HUES64 (cell line): ENCODE measurements at regions not wholly inside any gene's neighbourhood (a gene's known extent, or its start where the extent isn't known, plus 50 kb on each side); places are given as distances from the start of the nearest gene placed in this dataset.
"Not testable (repeated sequence)": the region's sequence is repeated elsewhere in the genome, so short reads cannot be mapped to it uniquely, and the experiment has no call there.

Source experiments
- H3K27ac ChIP-seq: 2 replicates; pipeline ENCODE4 v1.7.0; 2013; ENCODE audit warnings: low read depth, low read length, inconsistent platforms
- H3K27me3 ChIP-seq: 2 replicates; pipeline ENCODE4 v1.6.1; 2013; ENCODE audit warnings: mild to moderate bottlenecking, low read length; ENCODE audit not compliant: insufficient read depth
- H3K36me3 ChIP-seq: 2 replicates; pipeline ENCODE4 v1.6.1; 2013; ENCODE audit warnings: mild to moderate bottlenecking, low read length; ENCODE audit not compliant: insufficient read depth
- H3K4me1 ChIP-seq: 2 replicates; pipeline ENCODE4 v1.6.1; 2013; ENCODE audit warnings: mild to moderate bottlenecking, low read length, moderate library complexity; ENCODE audit not compliant: insufficient read depth
- H3K4me3 ChIP-seq: 2 replicates; pipeline ENCODE4 v1.5.1; 2013; ENCODE audit warnings: mild to moderate bottlenecking, low read length, moderate library complexity
- H3K9ac ChIP-seq: 2 replicates; pipeline ENCODE4 v1.6.1; 2013; ENCODE audit warnings: mild to moderate bottlenecking, low read depth, low read length
- H3K9me3 ChIP-seq: 2 replicates; pipeline ENCODE4 v1.6.1; 2013; ENCODE audit warnings: low read depth, low read length; ENCODE audit not compliant: insufficient read depth
- WGBS: fragments of 150-250, 120-280 bp; methylation state at CpG from one replicate; pipeline ENCODE4 v1.1.7; 2013; ENCODE audit warnings: missing lambda C conversion rate; 5-methylcytosine and 5-hydroxymethylcytosine counted together

DNA sequence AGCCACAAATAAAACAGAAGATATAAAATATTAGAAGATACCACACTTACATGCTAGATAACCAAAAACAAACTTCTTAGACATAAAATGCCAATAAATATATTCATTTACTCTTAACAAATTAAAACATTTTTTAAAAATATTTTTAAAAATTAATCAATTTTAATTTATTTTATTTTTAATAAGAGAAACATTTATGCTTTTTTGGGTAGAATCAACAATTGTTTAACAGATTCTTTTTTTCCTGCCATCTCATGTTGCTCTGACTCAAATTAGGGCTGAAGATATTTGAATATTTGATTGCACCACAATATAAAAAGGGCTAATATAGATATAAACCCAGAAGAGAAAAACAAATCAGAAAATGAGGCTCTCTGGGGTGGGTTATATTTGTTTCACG, 172.6 kb downstream of the GOLGA6L6 start:
- no CpG with 5 or more reads among the region's 1 CpG for WGBS
- H3K9me3 ChIP-seq: peaks cover 100% of the 10 kb centered on the region
- H3K27ac ChIP-seq: no peak overlapping the region
- H3K4me3 ChIP-seq: no peak overlapping the region
- no peaks in the 10 kb centered on the region for H3K4me1 ChIP-seq
- no peak overlapping the region for H3K9ac ChIP-seq
- H3K36me3 ChIP-seq: no peaks in the 10 kb centered on the region
- H3K27me3 ChIP-seq: no peaks in the 10 kb centered on the region

GRCh38 chr15:20367093-20367492, 174.5 kb downstream of the GOLGA6L6 start:
- 82% methylated on average over 2 of the region's 2 CpGs for WGBS
- H3K27ac ChIP-seq: no peak overlapping the region

GRCh38 chr15:20363591-20363990, 178.0 kb downstream of the GOLGA6L6 start:
- H3K4me3 ChIP-seq, H3K4me1 ChIP-seq, H3K27ac ChIP-seq, H3K36me3 ChIP-seq, H3K9ac ChIP-seq, H3K27me3 ChIP-seq: not testable (repeated sequence)
- H3K9me3 ChIP-seq: peaks cover 100% of the 10 kb centered on the region
- 82% methylated on average over 5 of the region's 5 CpGs for WGBS

More at GRCh38 chr15:20367093-20367492, 174.5 kb downstream of the GOLGA6L6 start:
- H3K4me3 ChIP-seq: no peak overlapping the region
- peaks cover 100% of the 10 kb centered on the region for H3K9me3 ChIP-seq
- H3K27me3 ChIP-seq: no peaks in the 10 kb centered on the region
- no peak overlapping the region for H3K9ac ChIP-seq
- no peaks in the 10 kb centered on the region for H3K36me3 ChIP-seq
- H3K4me1 ChIP-seq: no peaks in the 10 kb centered on the region

DNA sequence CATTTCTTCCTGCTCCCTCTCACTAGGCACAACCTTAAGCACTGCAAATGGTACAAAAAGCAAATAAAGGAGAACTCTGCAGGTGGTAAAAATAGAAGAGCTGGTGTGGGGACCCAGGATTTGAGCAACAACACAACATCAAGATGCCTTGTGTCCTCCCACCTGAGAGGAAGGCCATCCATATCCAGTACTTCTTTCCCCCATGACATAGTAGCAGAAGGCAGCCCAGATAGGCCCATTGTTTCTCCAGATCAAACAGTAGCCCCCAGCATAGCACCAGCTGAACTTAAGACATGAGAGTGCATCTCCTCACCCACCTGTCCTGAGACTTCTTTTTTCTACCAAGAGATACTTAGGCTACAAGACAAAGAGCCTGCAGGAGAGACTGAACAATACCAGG, 180.5 kb downstream of the GOLGA6L6 start:
- Histone ChIP-seq H3K4me3 (peak overlapping the region; percentile 0; the same call in 1 of the 2 replicates), H3K27ac (no peak overlapping the region), H3K4me1 (no peaks in the 10 kb centered on the region), H3K36me3 (no peaks in the 10 kb centered on the region), H3K9ac (no peak overlapping the region), H3K27me3 (no peaks in the 10 kb centered on the region), H3K9me3 (peaks cover 100% of the 10 kb centered on the region)

- Histone ChIP-seq H3K27me3 (no peaks in the 10 kb centered on the region), H3K4me1 (no peaks in the 10 kb centered on the region), H3K4me3 (no peak overlapping the region), H3K36me3 (no peaks in the 10 kb centered on the region), H3K9ac (no peak overlapping the region), H3K27ac (no peak overlapping the region), H3K9me3 (peaks cover 100% of the 10 kb centered on the region)
- 83% methylated on average over 17 of the region's 17 CpGs for WGBS
Observed at GRCh38 chr15:20358779-20359414, 182.7 kb downstream of the GOLGA6L6 start.

GRCh38 chr15:20358066-20358778, 183.4 kb downstream of the GOLGA6L6 start:
- Histone ChIP-seq H3K4me3 (no peak overlapping the region), H3K9ac (no peak overlapping the region), H3K4me1 (no peaks in the 10 kb centered on the region), H3K27ac (no peak overlapping the region), H3K27me3 (no peaks in the 10 kb centered on the region), H3K36me3 (no peaks in the 10 kb centered on the region), H3K9me3 (peaks cover 100% of the 10 kb centered on the region)
- 90% methylated on average over 28 of the region's 28 CpGs for WGBS

DNA sequence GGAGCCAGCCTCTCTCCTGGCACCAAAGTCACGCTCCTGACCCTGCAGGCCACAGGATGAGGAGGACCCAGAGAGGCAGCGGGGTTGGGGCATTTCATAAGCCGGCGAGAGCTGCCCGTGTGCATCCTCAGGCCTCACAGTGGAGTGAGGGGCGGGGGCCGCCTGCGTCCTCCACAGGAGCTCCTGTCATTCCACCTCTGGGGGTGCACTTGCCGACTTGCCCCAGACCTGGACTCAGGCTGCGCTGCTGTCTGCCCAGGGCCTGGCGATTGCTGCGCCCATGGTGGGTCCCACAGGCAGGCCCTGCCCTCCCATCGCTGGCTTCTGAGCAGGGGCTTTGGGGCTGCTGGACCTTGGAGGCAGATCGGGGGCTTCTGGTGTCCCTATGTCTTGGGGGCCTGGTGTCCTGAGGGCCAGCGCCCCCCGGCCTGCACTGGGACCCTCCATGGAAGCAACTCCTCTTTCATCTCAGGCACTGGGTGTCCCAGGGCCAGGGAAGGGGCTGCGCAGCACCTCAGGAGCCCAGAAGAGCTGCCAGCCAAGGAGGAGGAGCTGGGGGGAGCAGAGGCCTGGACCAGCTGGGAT, 184.0 kb downstream of the GOLGA6L6 start:
- WGBS: 87% methylated on average over 17 of the region's 17 CpGs

DNA sequence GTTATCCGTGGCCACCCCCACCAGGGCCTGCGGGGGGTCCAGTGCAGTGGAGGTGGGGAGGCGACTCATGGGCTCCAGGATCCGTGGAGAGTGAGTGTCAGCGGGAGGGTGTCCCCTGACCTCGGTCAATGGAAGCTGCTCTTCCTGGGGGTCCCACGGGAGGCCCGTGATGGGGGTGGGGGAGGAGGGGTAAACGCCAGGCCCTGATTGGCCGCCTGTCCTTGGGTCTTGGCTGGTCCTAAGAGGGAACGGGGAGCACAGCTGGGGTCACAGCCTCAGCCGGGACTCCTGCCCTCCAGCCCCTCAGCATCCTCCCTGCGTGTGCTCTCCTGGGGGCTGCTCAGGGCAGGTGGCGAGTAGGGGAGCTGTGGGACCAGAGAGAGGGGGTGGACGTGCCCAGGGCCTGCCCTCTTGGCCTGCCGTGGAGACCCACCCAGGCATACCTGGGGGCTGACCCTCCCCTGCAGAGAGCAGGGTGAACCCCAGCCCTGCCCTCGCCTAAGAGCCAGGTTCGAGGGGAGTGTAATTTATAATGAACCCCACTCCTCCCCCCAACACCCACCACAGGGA, 184.6 kb downstream of the GOLGA6L6 start:
- WGBS: 86% methylated on average over 18 of the region's 18 CpGs
- Histone ChIP-seq H3K27ac (no peak overlapping the region), H3K36me3 (no peaks in the 10 kb centered on the region), H3K9me3 (peaks cover 100% of the 10 kb centered on the region), H3K4me3 (no peak overlapping the region), H3K9ac (no peak overlapping the region), H3K27me3 (no peaks in the 10 kb centered on the region), H3K4me1 (no peaks in the 10 kb centered on the region)

More for the DNA sequence above, 184.0 kb downstream of the GOLGA6L6 start:
- Histone ChIP-seq H3K9ac (no peak overlapping the region), H3K4me1 (no peaks in the 10 kb centered on the region), H3K4me3 (no peak overlapping the region), H3K27ac (no peak overlapping the region), H3K9me3 (peaks cover 100% of the 10 kb centered on the region), H3K36me3 (no peaks in the 10 kb centered on the region), H3K27me3 (no peaks in the 10 kb centered on the region)

- H3K27me3 ChIP-seq: no peaks in the 10 kb centered on the region
- no peak overlapping the region for H3K4me3 ChIP-seq
- 82% methylated on average over 17 of the region's 17 CpGs for WGBS
- no peaks in the 10 kb centered on the region for H3K4me1 ChIP-seq
- no peaks in the 10 kb centered on the region for H3K36me3 ChIP-seq
- no peak overlapping the region for H3K27ac ChIP-seq
- peaks cover 99% of the 10 kb centered on the region for H3K9me3 ChIP-seq
- H3K9ac ChIP-seq: no peak overlapping the region
Observed at GRCh38 chr15:20356444-20356910, 185.1 kb downstream of the GOLGA6L6 start.

DNA sequence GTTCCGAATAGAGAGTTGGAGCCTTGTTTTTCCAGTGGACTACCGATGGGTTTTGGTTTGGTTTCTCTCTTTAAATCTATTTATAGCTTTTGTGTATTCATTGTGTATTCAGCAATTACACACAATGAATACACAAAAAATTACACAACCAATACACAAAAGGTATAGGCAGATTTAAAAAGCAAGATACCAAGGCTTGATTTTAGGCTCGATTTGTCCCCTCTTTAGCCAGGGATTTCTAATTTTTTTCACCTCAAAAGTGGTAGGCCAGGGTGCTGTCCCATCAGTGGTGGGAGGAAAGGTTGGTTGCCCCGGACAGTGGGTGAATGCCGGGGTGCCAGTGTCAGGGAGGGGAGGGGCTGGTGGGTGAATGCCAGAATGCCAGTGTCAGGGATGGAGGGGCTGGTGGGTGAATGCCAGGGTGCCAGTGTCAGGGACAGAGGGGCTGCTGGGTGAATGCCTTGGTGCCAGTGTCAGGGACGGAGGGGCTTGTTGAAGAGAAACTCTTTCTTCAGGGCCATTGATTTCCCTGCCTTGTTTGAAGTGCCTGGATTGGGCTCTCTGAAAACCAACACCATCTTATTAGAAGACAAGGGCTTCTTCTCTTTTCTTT, 186.2 kb downstream of the GOLGA6L6 start:
- 82% methylated on average over 5 of the region's 6 CpGs for WGBS
- no peaks in the 10 kb centered on the region for H3K36me3 ChIP-seq

GRCh38 chr15:20354884-20355223, 186.7 kb downstream of the GOLGA6L6 start:
- peaks cover 99% of the 10 kb centered on the region for H3K9me3 ChIP-seq
- not testable (repeated sequence) for H3K36me3 ChIP-seq, H3K27me3 ChIP-seq, H3K9ac ChIP-seq, H3K4me1 ChIP-seq, H3K4me3 ChIP-seq, H3K27ac ChIP-seq
- WGBS: 63% methylated on average over 5 of the region's 5 CpGs

More for the DNA sequence above, 186.2 kb downstream of the GOLGA6L6 start:
- no peaks in the 10 kb centered on the region for H3K27me3 ChIP-seq
- no peak overlapping the region for H3K27ac ChIP-seq
- no peaks in the 10 kb centered on the region for H3K4me1 ChIP-seq
- peaks cover 99% of the 10 kb centered on the region for H3K9me3 ChIP-seq
- H3K9ac ChIP-seq: no peak overlapping the region
- no peak overlapping the region for H3K4me3 ChIP-seq
